Lower leg skin (tissue), 4 donors: ENCODE measurements at regions not wholly inside any gene's neighbourhood (a gene's known extent, or its start where the extent isn't known, plus 50 kb on each side); places are given as distances from the start of the nearest gene placed in this dataset.

Experiments
- DNase-seq, 2 donors: peaks; one replicate each; pipeline ENCODE4 v3.0.0-alpha.2; 2019; ENCODE audit warnings: low spot score in 2 of 2
- H3K4me3 ChIP-seq: fragments of 200-600 bp; sonication (generic); 2 replicates; pipeline ENCODE4 v1.5.1; 2017; ENCODE audit warnings: mild to moderate bottlenecking, low read depth; ENCODE audit not compliant: poor library complexity, severe bottlenecking
- CTCF ChIP-seq, 3 donors: fragments of 450-650 bp; IDR thresholded peaks; one replicate each; pipeline ENCODE4 v1.5.1; 2016; ENCODE audit warnings: antibody characterized with exemption in 3 of 3, mild to moderate bottlenecking in 3 of 3, moderate library complexity in 2 of 3
- POLR2A ChIP-seq, 2 donors: fragments of 450-650 bp; IDR thresholded peaks; one replicate each; pipeline ENCODE4 v1.6.1; 2016 to 2017; ENCODE audit warnings: antibody characterized with exemption in 2 of 2, mild to moderate bottlenecking in 1 of 2, moderate library complexity in 1 of 2
- WGBS, 2 donors: methylation state at CpG; one replicate each; pipeline ENCODE4 v1.1.5; 2018; 5-methylcytosine and 5-hydroxymethylcytosine counted together
- intact Hi-C: fragments of 100-400 bp; cut with DNase I; formaldehyde crosslinking; loops from one replicate; pipeline ENCODE4 v1.15.0; 2023; ENCODE audit warnings: low total_unique reads

- 73 to 85% methylated on average over 10 to 11 of the region's 11 CpGs for WGBS, 2 donors
- intact Hi-C loops, result no loop called here
Measured at GRCh38 chr6:170043881-170044790, 246.7 kb downstream of the DLL1 start.

DNA sequence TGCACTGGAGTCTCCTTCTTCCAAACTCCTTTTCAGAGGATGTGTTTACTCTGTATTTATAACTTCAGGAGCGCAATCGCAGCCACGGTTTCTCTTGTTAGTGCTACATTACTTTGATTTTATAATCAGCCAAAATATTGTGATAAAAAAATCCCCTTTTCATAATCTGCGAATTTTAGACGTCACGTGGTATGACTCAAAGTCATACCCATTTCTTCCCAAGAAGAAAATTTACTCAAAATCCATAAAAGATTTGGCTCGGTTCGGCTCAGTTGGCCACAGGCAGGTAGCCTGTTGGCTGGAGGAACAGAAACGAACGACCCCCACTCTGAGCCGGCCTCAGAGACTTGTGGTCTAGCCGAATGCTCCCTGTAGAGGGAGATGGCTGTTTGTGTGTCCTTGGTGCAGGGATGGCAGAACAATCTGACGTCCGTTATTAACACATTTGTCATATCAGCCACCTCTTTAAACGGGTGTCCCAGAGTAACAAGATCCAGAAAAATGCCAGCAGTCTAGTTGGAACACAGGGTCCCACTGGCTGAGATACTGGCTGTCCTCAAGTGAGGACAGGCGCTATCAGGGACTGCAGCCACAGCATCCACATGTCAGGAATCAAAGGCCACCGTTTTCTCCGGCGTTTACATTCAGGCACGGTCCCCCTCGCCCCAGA lies 247.6 kb downstream of the DLL1 start:
- no peak for TF ChIP-seq POLR2A (IDR thresholded peaks at IDR 0.05)
- TF ChIP-seq CTCF (IDR thresholded peaks at IDR 0.05), result no peak
- no peak for DNase-seq
- 84 to 86% methylated on average over 21 of the region's 21 CpGs for WGBS, 2 donors
- H3K4me3 ChIP-seq, result no peak overlapping the region
- intact Hi-C loops, result no loop called here

More at GRCh38 chr6:170043881-170044790, 246.7 kb downstream of the DLL1 start:
- DNase-seq, result no peak
- TF ChIP-seq CTCF (IDR thresholded peaks at IDR 0.05) (no peak), POLR2A (IDR thresholded peaks at IDR 0.05) (no peak)
- H3K4me3 ChIP-seq, result no peak overlapping the region

- DNase-seq, result no peak
- TF ChIP-seq CTCF (IDR thresholded peaks at IDR 0.05), result no peak
- no peak for TF ChIP-seq POLR2A (IDR thresholded peaks at IDR 0.05)
- intact Hi-C loops, result no loop called here
- H3K4me3 ChIP-seq, result no peak overlapping the region
- WGBS, 2 donors, result 93 to 98% methylated on average over 13 of the region's 13 CpGs
Measured at GRCh38 chr6:170042596-170043118, 248.2 kb downstream of the DLL1 start.

- no peak for TF ChIP-seq POLR2A (IDR thresholded peaks at IDR 0.05)
- TF ChIP-seq CTCF (IDR thresholded peaks at IDR 0.05), result no peak
- H3K4me3 ChIP-seq, result no peak overlapping the region
- no peak for DNase-seq
- WGBS, 2 donors, result 65 to 68% methylated on average over 4 of the region's 4 CpGs
- intact Hi-C loops, result no loop called here
Measured at GRCh38 chr6:170042123-170042522, 248.8 kb downstream of the DLL1 start.

DNA sequence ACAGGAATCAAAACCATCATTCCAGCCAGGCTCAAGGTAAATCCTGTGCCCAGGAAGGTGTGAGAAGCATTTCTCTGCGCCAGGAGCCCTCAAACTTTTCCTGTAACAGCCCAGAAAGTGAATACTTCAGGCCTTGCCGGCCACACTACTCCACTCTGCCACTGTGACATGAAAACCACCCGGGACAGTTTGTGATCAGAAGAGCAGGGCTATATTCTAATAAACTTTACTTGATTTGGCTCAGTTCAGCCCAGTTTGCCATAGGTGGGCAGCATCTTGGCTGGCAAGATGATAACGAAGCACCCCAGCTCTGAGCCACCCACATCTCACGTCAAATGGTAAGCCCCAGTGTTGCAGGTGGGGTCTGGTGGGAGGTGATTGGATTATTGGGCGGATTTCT lies 249.4 kb downstream of the DLL1 start:
- WGBS, 2 donors, result 90 to 91% methylated on average over 6 of the region's 6 CpGs
- no peak overlapping the region for H3K4me3 ChIP-seq
- TF ChIP-seq CTCF (IDR thresholded peaks at IDR 0.05) (no peak), POLR2A (IDR thresholded peaks at IDR 0.05) (no peak)
- no peak for DNase-seq
- intact Hi-C loops, result no loop called here
